ENCODE measurements at regions not wholly inside any gene's neighbourhood (a gene's known extent, or its start where the extent isn't known, plus 50 kb on each side); places are given as distances from the start of the nearest gene placed in this dataset.

- TF ChIP-seq FOXO4 (CRISPR knock-in tag; IDR thresholded peaks at IDR 0.05), result no peak
- TF ChIP-seq PATZ1 (CRISPR knock-in tag; IDR thresholded peaks at IDR 0.05; ENCODE audit: borderline replicate concordance), result no peak
- TF ChIP-seq LEF1 (IDR thresholded peaks at IDR 0.05), result no peak
These were observed 248.6 kb downstream of the MAF start for GRCh38 chr16:79351927-79352326.
